ENCODE measurements at regions not wholly inside any gene's neighbourhood (a gene's known extent, or its start where the extent isn't known, plus 50 kb on each side); places are given as distances from the start of the nearest gene placed in this dataset.

- no peak for TF ChIP-seq CTCF (IDR thresholded peaks at IDR 0.05)
- no peak for TF ChIP-seq POLR2A (IDR thresholded peaks at IDR 0.05)
- Histone ChIP-seq H3K4me1 (no peaks in the 10 kb centered on the region), H3K9me3 (no peaks in the 10 kb centered on the region), H3K27ac (no peak overlapping the region), H3K4me3 (no peak overlapping the region), H3K27me3 (no peaks in the 10 kb centered on the region), H3K36me3 (no peaks in the 10 kb centered on the region)
- intact Hi-C loops (cut with DNase I; ENCODE audit: low total_unique reads): no loop called here
- DNase-seq: no peak
Observed at GRCh38 chr15:25529774-25530173, 91.0 kb upstream of the UBE3A start.

GRCh38 chr15:25527118-25527517 lies 88.3 kb upstream of the UBE3A start:
- Histone ChIP-seq H3K36me3 (no peaks in the 10 kb centered on the region), H3K27ac (no peak overlapping the region), H3K4me1 (no peaks in the 10 kb centered on the region), H3K27me3 (no peaks in the 10 kb centered on the region), H3K9me3 (no peaks in the 10 kb centered on the region), H3K4me3 (no peak overlapping the region)
- no peak for TF ChIP-seq CTCF (IDR thresholded peaks at IDR 0.05)
- no peak for TF ChIP-seq POLR2A (IDR thresholded peaks at IDR 0.05)
- no peak for DNase-seq
- intact Hi-C loops (cut with DNase I; ENCODE audit: low total_unique reads): no loop called here

- TF ChIP-seq CTCF (IDR thresholded peaks at IDR 0.05): no peak
- TF ChIP-seq POLR2A (IDR thresholded peaks at IDR 0.05): no peak
- H3K4me1 ChIP-seq: no peaks in the 10 kb centered on the region
- intact Hi-C loops (cut with DNase I; ENCODE audit: low total_unique reads): no loop called here
- no peaks in the 10 kb centered on the region for H3K36me3 ChIP-seq
- DNase-seq: no peak
- H3K4me3 ChIP-seq: no peak overlapping the region
- no peak overlapping the region for H3K27ac ChIP-seq
- H3K27me3 ChIP-seq: no peaks in the 10 kb centered on the region
- no peaks in the 10 kb centered on the region for H3K9me3 ChIP-seq
Observed at GRCh38 chr15:25525741-25526140, 86.9 kb upstream of the UBE3A start.

- Histone ChIP-seq H3K36me3 (no peaks in the 10 kb centered on the region), H3K27me3 (no peaks in the 10 kb centered on the region), H3K4me1 (no peaks in the 10 kb centered on the region), H3K9me3 (no peaks in the 10 kb centered on the region), H3K27ac (no peak overlapping the region), H3K4me3 (no peak overlapping the region)
- TF ChIP-seq POLR2A (IDR thresholded peaks at IDR 0.05) (no peak), CTCF (IDR thresholded peaks at IDR 0.05) (no peak)
- intact Hi-C loops (cut with DNase I; ENCODE audit: low total_unique reads): no loop called here
- DNase-seq: no peak
Observed at GRCh38 chr15:25515633-25516032, 76.8 kb upstream of the UBE3A start.

- no peaks in the 10 kb centered on the region for H3K4me1 ChIP-seq
- H3K9me3 ChIP-seq: no peaks in the 10 kb centered on the region
- no peak overlapping the region for H3K27ac ChIP-seq
- no peak for TF ChIP-seq POLR2A (IDR thresholded peaks at IDR 0.05)
- TF ChIP-seq CTCF (IDR thresholded peaks at IDR 0.05): no peak
- DNase-seq: no peak
- H3K27me3 ChIP-seq: no peaks in the 10 kb centered on the region
- H3K4me3 ChIP-seq: no peak overlapping the region
- no peaks in the 10 kb centered on the region for H3K36me3 ChIP-seq
- intact Hi-C loops (cut with DNase I; ENCODE audit: low total_unique reads): no loop called here
Observed at GRCh38 chr15:25514522-25514921, 75.7 kb upstream of the UBE3A start.
